Effector memory CD4-positive, alpha-beta T cell (primary cell): ENCODE measurements at regions not wholly inside any gene's neighbourhood (a gene's known extent, or its start where the extent isn't known, plus 50 kb on each side); places are given as distances from the start of the nearest gene placed in this dataset.

Experiments
- DNase-seq, 3 donors: peaks; one replicate each; pipeline ENCODE4 v3.0.0-alpha.2; 2020
- H3K27ac ChIP-seq: 2 replicates; pipeline ENCODE4 v1.7.0; 2013; ENCODE audit warnings: mild to moderate bottlenecking, low read length, moderate library complexity; ENCODE audit not compliant: insufficient read depth, poor library complexity, severe bottlenecking
- H3K27me3 ChIP-seq: replicated peaks from 2 replicates; pipeline ENCODE4 v1.7.0; 2013; ENCODE audit warnings: mild to moderate bottlenecking, low read length; ENCODE audit not compliant: insufficient read depth, control insufficient read depth, poor library complexity, severe bottlenecking
- H3K36me3 ChIP-seq: 2 replicates; pipeline ENCODE4 v1.7.0; 2013; ENCODE audit warnings: mild to moderate bottlenecking, low read length, moderate library complexity; ENCODE audit not compliant: control insufficient read depth, insufficient read depth
- H3K4me1 ChIP-seq: 2 replicates; pipeline ENCODE4 v1.7.0; 2013; ENCODE audit warnings: low read length, mild to moderate bottlenecking; ENCODE audit not compliant: control insufficient read depth, insufficient read depth, poor library complexity, severe bottlenecking
- H3K4me3 ChIP-seq: 2 replicates; pipeline ENCODE4 v1.7.0; 2013; ENCODE audit warnings: low read length, low read depth, mild to moderate bottlenecking; ENCODE audit not compliant: insufficient read depth, poor library complexity, severe bottlenecking
- H3K9me3 ChIP-seq: 2 replicates; pipeline ENCODE4 v1.7.0; 2013; ENCODE audit warnings: mild to moderate bottlenecking, low read length, moderate library complexity; ENCODE audit not compliant: control insufficient read depth

GRCh38 chr14:49191380-49191779 lies 394.8 kb downstream of the RPS29 start:
- Histone ChIP-seq H3K9me3 (no peaks in the 10 kb centered on the region), H3K27ac (no peak overlapping the region), H3K27me3 (no peaks in the 10 kb centered on the region), H3K4me1 (no peaks in the 10 kb centered on the region), H3K36me3 (no peaks in the 10 kb centered on the region), H3K4me3 (no peak overlapping the region)
- DNase-seq = no peak

- no peaks in the 10 kb centered on the region for H3K27me3 ChIP-seq
Observed at GRCh38 chr14:49189375-49189774, 396.8 kb downstream of the RPS29 start.

GRCh38 chr14:49187799-49188198 lies 398.4 kb downstream of the RPS29 start:
- H3K4me3 ChIP-seq = no peak overlapping the region
- no peaks in the 10 kb centered on the region for H3K27me3 ChIP-seq
- no peaks in the 10 kb centered on the region for H3K9me3 ChIP-seq

More at GRCh38 chr14:49189375-49189774, 396.8 kb downstream of the RPS29 start:
- no peak for DNase-seq
- Histone ChIP-seq H3K4me1 (no peaks in the 10 kb centered on the region), H3K9me3 (no peaks in the 10 kb centered on the region), H3K27ac (no peak overlapping the region), H3K4me3 (no peak overlapping the region), H3K36me3 (no peaks in the 10 kb centered on the region)

GRCh38 chr14:49173765-49174373 lies 412.3 kb downstream of the RPS29 start:
- Histone ChIP-seq H3K4me3 (no peak overlapping the region), H3K27me3 (no peaks in the 10 kb centered on the region)
- DNase-seq = no peak

More at GRCh38 chr14:49187799-49188198, 398.4 kb downstream of the RPS29 start:
- Histone ChIP-seq H3K27ac (no peak overlapping the region), H3K4me1 (no peaks in the 10 kb centered on the region), H3K36me3 (no peaks in the 10 kb centered on the region)
- no peak for DNase-seq

GRCh38 chr14:49164074-49164473 lies 422.1 kb downstream of the RPS29 start:
- Histone ChIP-seq H3K27me3 (no peaks in the 10 kb centered on the region), H3K4me1 (no peaks in the 10 kb centered on the region), H3K9me3 (no peaks in the 10 kb centered on the region), H3K27ac (no peak overlapping the region), H3K4me3 (no peak overlapping the region), H3K36me3 (no peaks in the 10 kb centered on the region)
- no peak for DNase-seq

More at GRCh38 chr14:49173765-49174373, 412.3 kb downstream of the RPS29 start:
- no peaks in the 10 kb centered on the region for H3K4me1 ChIP-seq
- no peak overlapping the region for H3K27ac ChIP-seq
- peaks cover 4% of the 10 kb centered on the region for H3K9me3 ChIP-seq
- no peaks in the 10 kb centered on the region for H3K36me3 ChIP-seq

GRCh38 chr14:49160983-49161382 lies 425.2 kb downstream of the RPS29 start:
- H3K4me3 ChIP-seq = no peak overlapping the region
- no peaks in the 10 kb centered on the region for H3K9me3 ChIP-seq
- H3K27me3 ChIP-seq = no peaks in the 10 kb centered on the region
- no peaks in the 10 kb centered on the region for H3K36me3 ChIP-seq
- H3K27ac ChIP-seq = no peak overlapping the region
- H3K4me1 ChIP-seq = no peaks in the 10 kb centered on the region
- DNase-seq = no peak

GRCh38 chr14:49159081-49159480 lies 427.1 kb downstream of the RPS29 start:
- Histone ChIP-seq H3K36me3 (no peaks in the 10 kb centered on the region), H3K27ac (no peak overlapping the region), H3K9me3 (no peaks in the 10 kb centered on the region), H3K4me3 (no peak overlapping the region), H3K4me1 (no peaks in the 10 kb centered on the region), H3K27me3 (no peaks in the 10 kb centered on the region)
- no peak for DNase-seq

GRCh38 chr14:49139593-49139992 lies 446.6 kb downstream of the RPS29 start:
- H3K27ac ChIP-seq = no peak overlapping the region
- no peaks in the 10 kb centered on the region for H3K27me3 ChIP-seq
- H3K9me3 ChIP-seq = no peaks in the 10 kb centered on the region
- no peak for DNase-seq
- H3K4me1 ChIP-seq = no peaks in the 10 kb centered on the region
- no peaks in the 10 kb centered on the region for H3K36me3 ChIP-seq
- H3K4me3 ChIP-seq = no peak overlapping the region

- Histone ChIP-seq H3K4me3 (no peak overlapping the region), H3K9me3 (no peaks in the 10 kb centered on the region), H3K4me1 (no peaks in the 10 kb centered on the region), H3K27me3 (no peaks in the 10 kb centered on the region), H3K36me3 (no peaks in the 10 kb centered on the region), H3K27ac (no peak overlapping the region)
- no peak for DNase-seq
Observed at GRCh38 chr14:49134940-49135339, 451.2 kb downstream of the RPS29 start.

GRCh38 chr14:49121246-49121645 lies 464.9 kb downstream of the RPS29 start:
- Histone ChIP-seq H3K27me3 (no peaks in the 10 kb centered on the region), H3K36me3 (no peaks in the 10 kb centered on the region), H3K27ac (no peak overlapping the region), H3K9me3 (no peaks in the 10 kb centered on the region), H3K4me3 (no peak overlapping the region), H3K4me1 (no peaks in the 10 kb centered on the region)
- no peak for DNase-seq
